ENCODE measurements at regions not wholly inside any gene's neighbourhood (a gene's known extent, or its start where the extent isn't known, plus 50 kb on each side); places are given as distances from the start of the nearest gene placed in this dataset.

GRCh38 chr13:50352720-50353480, 337.7 kb downstream of the KCNRG start:
- TF ChIP-seq CTCF (IDR thresholded peaks at IDR 0.05) (no peak), ZFX (IDR thresholded peaks at IDR 0.05; ENCODE audit: borderline replicate concordance) (no peak)
